HCT116 (cell line): ENCODE measurements at regions not wholly inside any gene's neighbourhood (a gene's known extent, or its start where the extent isn't known, plus 50 kb on each side); places are given as distances from the start of the nearest gene placed in this dataset.
"Not testable (repeated sequence)": the region's sequence is repeated elsewhere in the genome, so short reads cannot be mapped to it uniquely, and the experiment has no call there.

ENCODE experiments used
- ATAC-seq: fragments of 200-7000 bp; cut with Tn5 transposase; 2 replicates; pipeline ENCODE4 v1.9.1; 2020; ENCODE audit warnings: mild to moderate bottlenecking, moderate library complexity
- BruUV-seq: library from RNA; stranded (reverse); fragments of 400-500 nt; replicated peaks from 2 replicates; lab custom pipeline; 2021; lab: Mats Ljungman, UMichigan
- CTCF ChIA-PET: fragments of 300-600 bp; sonication (Branson Sonifier 250); formaldehyde crosslinking; loops from one replicate; lab custom pipeline; 2021; ENCODE audit warnings: antibody characterized with exemption; lab: Charles Lee
- POLR2A ChIA-PET: fragments of 300-600, 350-600 bp; sonication (Branson Sonifier 250); formaldehyde crosslinking; loops from one replicate; lab custom pipeline; 2021; ENCODE audit warnings: antibody characterized with exemption; lab: Charles Lee
- RAD21 ChIA-PET, 2 experiments: fragments of 300-600 bp; sonication (Branson Sonifier 250); formaldehyde crosslinking; loops; one replicate each; lab custom pipeline; 2023; ENCODE audit warnings: low total read pairs in 2 of 2; ENCODE audit not compliant: uncharacterized antibody in 2 of 2, unreplicated experiment in 2 of 2, low non-redundant PET in 1 of 2; lab: Charles Lee
- DNase-seq: peaks from one replicate; pipeline ENCODE4 v3.0.0-alpha.2; 2010; ENCODE audit warnings: low read depth, low spot score
- H2AFZ ChIP-seq: fragments of 200-600 bp; shearing (Covaris generic), sonication (generic); 2 replicates; pipeline ENCODE4 v1.6.1; 2017; ENCODE audit warnings: low read depth, mixed run types, mixed read lengths, antibody characterized with exemption, low read length; ENCODE audit not compliant: poor library complexity, severe bottlenecking
- H3K27ac ChIP-seq: 2 replicates; pipeline ENCODE4 v1.5.1; 2012; ENCODE audit warnings: low read depth, low read length
- H3K27me3 ChIP-seq: fragments of 200-600 bp; sonication (generic); 2 replicates; pipeline ENCODE4 v1.6.1; 2016; ENCODE audit warnings: mixed run types, low read length, mixed read lengths; ENCODE audit not compliant: insufficient read depth
- H3K36me3 ChIP-seq, 2 experiments: fragments of 200-500 bp in 1 of 2; fragments of 200-600 bp in 1 of 2; sonication (Bioruptor generic) in 1 of 2; sonication (generic) in 1 of 2; 2 replicates each; pipeline versions ENCODE4 v1.5.1 to v1.6.1; 2014 to 2016; ENCODE audit warnings: low read length in 2 of 2, inconsistent platforms in 1 of 2, mixed read lengths in 1 of 2, mixed run types in 1 of 2; ENCODE audit not compliant: insufficient read depth in 2 of 2, control insufficient read depth in 1 of 2
- H3K4me1 ChIP-seq, 2 experiments: fragments of 200-600 bp in 1 of 2; sonication (generic) in 1 of 2; 2 replicates each; pipeline versions ENCODE4 v1.5.1 to v1.6.1; 2012 to 2017; ENCODE audit warnings: low read length in 2 of 2, inconsistent platforms in 1 of 2, mild to moderate bottlenecking in 1 of 2, mixed read lengths in 1 of 2, mixed run types in 1 of 2, moderate library complexity in 1 of 2; ENCODE audit not compliant: insufficient read depth in 2 of 2, control insufficient read depth in 1 of 2
- H3K4me2 ChIP-seq: fragments of 200-600 bp; sonication (generic); 2 replicates; pipeline ENCODE4 v1.6.1; 2017; ENCODE audit warnings: mixed run types, low read length, mixed read lengths
- H3K4me3 ChIP-seq, 2 experiments: fragments of 200-600 bp in 1 of 2; sonication (generic) in 1 of 2; replicated peaks in 1 of 2; 2 replicates each; pipeline ENCODE4 v1.5.1; 2011 to 2016; ENCODE audit warnings: low read length in 2 of 2, control low read depth in 1 of 2, low read depth in 1 of 2, mild to moderate bottlenecking in 1 of 2, mixed read lengths in 1 of 2, mixed run types in 1 of 2
- H3K79me2 ChIP-seq: fragments of 200-600 bp; sonication (generic); 2 replicates; pipeline ENCODE4 v1.6.1; 2017; ENCODE audit warnings: mild to moderate bottlenecking, mixed run types, low read length, moderate library complexity, mixed read lengths; ENCODE audit not compliant: insufficient read depth
- H3K9ac ChIP-seq: fragments of 200-600 bp; sonication (generic); 2 replicates; pipeline ENCODE4 v1.6.1; 2016; ENCODE audit warnings: low read length, mixed read lengths
- H3K9me2 ChIP-seq: fragments of 200-600 bp; sonication (generic), shearing (Covaris generic); 2 replicates; pipeline ENCODE4 v1.6.1; 2017; ENCODE audit warnings: mixed run types, mild to moderate bottlenecking, moderate library complexity; ENCODE audit not compliant: insufficient read depth
- H3K9me3 ChIP-seq, 2 experiments: fragments of 200-500 bp in 1 of 2; fragments of 200-600 bp in 1 of 2; sonication (Bioruptor generic) in 1 of 2; sonication (generic) in 1 of 2; 2 replicates each; pipeline ENCODE4 v1.6.1; 2014 to 2017; ENCODE audit warnings: low read length in 2 of 2, mixed read lengths in 2 of 2, inconsistent platforms in 1 of 2, low read depth in 1 of 2, mild to moderate bottlenecking in 1 of 2, mixed run types in 1 of 2, moderate library complexity in 1 of 2; ENCODE audit not compliant: control insufficient read depth in 1 of 2, insufficient read depth in 1 of 2
- H4K20me1 ChIP-seq: fragments of 200-600 bp; sonication (generic), shearing (Covaris generic); 2 replicates; pipeline ENCODE4 v1.6.1; 2017; ENCODE audit warnings: mixed run types, mild to moderate bottlenecking, moderate library complexity; ENCODE audit not compliant: insufficient read depth
- ATF3 ChIP-seq: IDR thresholded peaks from 2 replicates; pipeline ENCODE4 v1.6.1; 2012
- CTCF ChIP-seq, 3 experiments: fragments of 200-600 bp in 1 of 3; sonication (generic) in 1 of 3; IDR thresholded peaks in 2 of 3; conservative IDR thresholded peaks in 1 of 3; 2 replicates each; pipeline ENCODE4 v1.5.1; 2012 to 2017; ENCODE audit warnings: low read depth in 2 of 3, low read length in 2 of 3, antibody characterized with exemption in 1 of 3, borderline replicate concordance in 1 of 3, control low read depth in 1 of 3, mild to moderate bottlenecking in 1 of 3, mixed read lengths in 1 of 3, mixed run types in 1 of 3, moderate library complexity in 1 of 3; ENCODE audit not compliant: insufficient read depth in 1 of 3
- ELF1 ChIP-seq: IDR thresholded peaks from 2 replicates; pipeline ENCODE4 v1.6.1; 2012; ENCODE audit warnings: low read depth, borderline replicate concordance
- EZH2phosphoT487 ChIP-seq: fragments of 200-600 bp; IDR thresholded peaks from 2 replicates; pipeline ENCODE4 v1.6.1; 2018; ENCODE audit warnings: antibody characterized with exemption, borderline replicate concordance
- JUND ChIP-seq: IDR thresholded peaks from 2 replicates; pipeline ENCODE4 v1.6.1; 2012
- POLR2A ChIP-seq: IDR thresholded peaks from 2 replicates; pipeline ENCODE4 v1.7.0; 2011; ENCODE audit warnings: borderline replicate concordance; ENCODE audit not compliant: insufficient read depth, insufficient read length; ENCODE audit errors: extremely low read depth
- POLR2AphosphoS5 ChIP-seq: IDR thresholded peaks from 2 replicates; pipeline ENCODE4 v1.6.1; 2011; ENCODE audit warnings: mild to moderate bottlenecking, low read depth, low read length, moderate library complexity
- SIN3A ChIP-seq: IDR thresholded peaks from 2 replicates; pipeline ENCODE4 v1.6.1; 2012; ENCODE audit warnings: low read depth
- SP1 ChIP-seq: IDR thresholded peaks from 2 replicates; pipeline ENCODE4 v1.6.1; 2012; ENCODE audit warnings: low read depth
- YY1 ChIP-seq: IDR thresholded peaks from 2 replicates; pipeline ENCODE4 v1.6.1; 2011; ENCODE audit warnings: low read length, low read depth, moderate library complexity, mild to moderate bottlenecking; ENCODE audit not compliant: insufficient replicate concordance; ENCODE audit errors: extremely low read depth
- intact Hi-C: fragments of 100-400 bp; cut with micrococcal nuclease; formaldehyde crosslinking; loops from 2 replicates; pipeline ENCODE4 v1.10.0; 2022
- TF ChIP-seq, protein P1 (sequence below): IDR thresholded peaks from 2 replicates; pipeline ENCODE4 v1.6.1; 2012

DNA sequence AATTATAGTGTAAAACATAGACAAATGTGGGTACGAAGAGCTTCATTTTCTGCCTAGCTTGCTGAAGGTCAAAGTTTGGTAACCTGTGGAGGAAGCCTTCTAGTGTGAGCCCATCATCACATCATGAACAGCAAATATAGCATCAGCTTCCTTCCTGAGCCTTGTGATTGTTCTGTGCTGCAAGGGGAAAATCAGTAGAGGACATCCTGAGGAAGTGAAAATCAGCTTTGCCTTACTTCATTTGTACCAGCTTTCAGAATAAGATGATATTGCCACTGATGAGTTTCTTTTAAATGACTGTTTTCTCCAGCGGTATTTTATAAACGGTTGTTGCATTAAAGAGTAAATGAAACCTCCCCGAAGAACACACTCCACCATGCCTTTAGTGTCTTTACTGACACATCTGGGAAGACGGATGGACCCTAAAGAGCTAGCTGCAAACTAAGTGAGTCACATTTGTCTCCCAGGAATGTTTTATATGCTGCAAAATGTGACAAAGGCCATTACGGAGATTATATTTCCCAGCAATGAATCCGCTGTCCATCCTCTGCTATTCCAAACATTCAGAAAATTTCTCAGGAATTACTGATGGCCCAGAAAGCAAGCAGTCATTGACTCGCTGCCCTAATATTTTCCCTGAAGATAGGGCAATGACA is 1272.8 kb downstream of the SUCLG1 start:
- intact Hi-C loops = no loop called here
- no peak for DNase-seq
- ChIA-PET CTCF (interaction anchor here (3.1 kb wide), 1 partner anchor 10 kb away, joined by 13 read pairs; no protein-coding TSS in a partner anchor), POLR2A (no interaction called here), RAD21 (no interaction called here)
- Histone ChIP-seq H3K9me3 (no peaks in the 10 kb centered on the region), H4K20me1 (no peaks in the 10 kb centered on the region), H3K27me3 (no peaks in the 10 kb centered on the region), H3K27ac (no peak overlapping the region), H3K9me2 (no peaks in the 10 kb centered on the region), H2AFZ (no peak overlapping the region), H3K4me1 (no peaks in the 10 kb centered on the region), H3K36me3 (no peaks in the 10 kb centered on the region), H3K9ac (no peak overlapping the region), H3K79me2 (no peaks in the 10 kb centered on the region), H3K4me3 (no peak overlapping the region), H3K4me2 (no peak overlapping the region)
- no TSS peak for BruUV-seq
- TF ChIP-seq SIN3A = no peak
- no peak for TF ChIP-seq POLR2A
- no peak for TF ChIP-seq EZH2phosphoT487
- no peak for TF ChIP-seq ATF3
- no peak for TF ChIP-seq SP1
- no peak for TF ChIP-seq YY1
- TF ChIP-seq POLR2AphosphoS5 = no peak
- no peak for TF ChIP-seq ELF1
- TF ChIP-seq, protein P1, sequence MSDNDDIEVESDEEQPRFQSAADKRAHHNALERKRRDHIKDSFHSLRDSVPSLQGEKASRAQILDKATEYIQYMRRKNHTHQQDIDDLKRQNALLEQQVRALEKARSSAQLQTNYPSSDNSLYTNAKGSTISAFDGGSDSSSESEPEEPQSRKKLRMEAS = no peak
- no peak for TF ChIP-seq CTCF (IDR thresholded peaks at IDR 0.05 in 2 of 3, conservative IDR thresholded peaks at IDR 0.05 in 1 of 3; ENCODE audit: borderline replicate concordance in 1 of 3, insufficient read depth in 1 of 3, low read depth in 2 of 3, low read length in 2 of 3)
- no peak for TF ChIP-seq JUND
- no peak for ATAC-seq

DNA sequence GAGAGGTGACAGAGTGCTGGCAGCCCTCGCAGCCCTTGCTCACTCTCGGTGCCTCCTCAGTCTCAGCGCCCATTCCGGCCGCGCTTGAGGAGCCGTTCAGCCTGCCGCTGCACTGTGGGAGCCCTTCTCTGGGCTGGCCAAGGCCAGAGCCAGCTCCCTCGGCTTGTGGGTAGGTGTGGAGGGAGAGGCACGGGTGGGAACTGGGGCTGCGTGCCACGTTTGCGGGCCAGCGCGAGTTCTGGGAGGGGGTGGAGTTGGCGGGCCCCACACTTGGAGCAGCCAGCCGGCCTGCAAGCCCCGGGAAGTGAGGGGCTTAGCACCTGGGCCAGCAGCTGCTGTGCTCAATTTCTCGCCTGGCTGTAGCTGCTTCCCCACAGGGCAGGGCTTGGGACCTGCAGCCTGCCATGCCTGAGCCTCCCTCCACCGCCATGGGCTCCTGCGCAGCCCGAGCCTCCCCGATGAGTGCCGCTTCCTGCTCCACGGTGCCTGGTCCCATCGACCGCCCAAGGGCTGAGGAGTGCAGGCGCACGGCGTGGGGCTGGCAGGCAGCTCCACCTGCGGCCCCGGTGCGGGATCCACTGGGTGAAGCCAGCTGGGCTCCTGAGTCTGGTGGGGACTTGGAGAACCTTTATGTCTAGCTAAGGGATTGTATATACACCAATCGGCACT is 1278.1 kb downstream of the SUCLG1 start:
- RAD21 ChIA-PET, DNase-seq, H3K9me2 ChIP-seq, POLR2A ChIA-PET, H3K4me2 ChIP-seq, H3K79me2 ChIP-seq, H3K9me3 ChIP-seq, H3K4me1 ChIP-seq, H2AFZ ChIP-seq, CTCF ChIA-PET, H3K27me3 ChIP-seq, H4K20me1 ChIP-seq, BruUV-seq, intact Hi-C loops, H3K9ac ChIP-seq, H3K27ac ChIP-seq, H3K4me3 ChIP-seq, H3K36me3 ChIP-seq, ATAC-seq: not testable (repeated sequence)
